ENCODE measurements at regions not wholly inside any gene's neighbourhood (a gene's known extent, or its start where the extent isn't known, plus 50 kb on each side); places are given as distances from the start of the nearest gene placed in this dataset.

DNA sequence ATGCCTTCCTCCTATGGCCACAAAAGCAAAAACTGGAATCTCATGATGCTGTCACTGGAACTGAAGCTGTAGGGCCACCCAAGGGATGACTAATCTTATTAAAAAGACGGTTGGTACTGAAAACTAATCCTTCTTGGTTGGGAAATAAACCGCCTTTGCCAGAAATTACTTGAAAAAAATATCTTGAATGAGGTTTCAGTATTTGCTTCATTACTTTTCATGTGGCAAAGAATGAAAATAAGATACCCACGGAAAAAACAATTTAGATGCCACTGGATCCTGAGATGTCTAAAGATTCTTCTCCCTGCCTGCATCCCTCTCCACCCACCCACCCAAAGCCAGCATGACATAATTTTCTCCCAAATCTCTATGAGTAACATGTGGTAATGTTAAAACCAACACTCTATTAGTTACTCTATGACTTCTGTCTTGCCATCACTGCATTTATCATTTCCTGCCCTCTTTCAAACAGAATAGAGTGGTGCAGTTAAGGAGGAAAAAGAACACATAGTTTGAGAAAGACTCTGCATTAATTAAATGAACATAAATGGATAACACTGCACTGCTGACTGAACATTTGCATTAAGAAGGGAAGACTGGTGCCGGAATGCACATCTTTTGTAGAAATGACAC, 111.8 kb upstream of the DPH6 start:
- no peak for ATAC-seq

GRCh38 chr15:35663956-35664355, 118.0 kb upstream of the DPH6 start:
- ATAC-seq = no peak

DNA sequence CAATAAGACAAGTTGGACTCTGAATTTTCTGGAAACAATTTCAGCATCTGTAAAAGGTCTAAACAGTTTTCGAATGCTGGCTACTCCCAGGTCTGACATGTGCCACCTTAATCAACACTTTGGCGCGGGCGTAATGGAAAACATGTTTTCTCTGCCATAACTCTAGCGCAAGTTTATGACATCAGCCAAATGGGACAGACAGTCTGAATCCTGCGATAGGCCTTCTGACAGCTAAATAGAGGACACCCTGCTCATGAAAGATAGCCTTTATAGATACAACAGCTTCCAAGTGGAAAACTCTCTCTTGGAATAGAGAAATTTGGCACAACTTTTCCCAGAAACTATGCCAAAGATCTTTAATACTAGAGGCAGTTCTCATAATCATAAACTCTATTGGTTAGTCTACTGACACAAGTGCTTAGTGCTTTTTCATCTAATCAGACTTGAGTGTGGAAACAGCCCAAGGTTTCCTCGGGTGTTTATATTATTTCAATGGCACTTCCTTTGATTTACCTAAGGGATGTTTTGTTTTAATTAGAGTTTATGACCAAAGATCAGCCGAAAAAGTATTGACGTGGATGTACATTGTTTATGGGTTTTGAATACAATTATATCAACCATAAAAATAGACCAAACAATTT, 120.1 kb upstream of the DPH6 start:
- ATAC-seq = no peak

- no peak for ATAC-seq
Observed at GRCh38 chr15:35667908-35668307, 121.9 kb upstream of the DPH6 start.

GRCh38 chr15:35669021-35669420, 123.1 kb upstream of the DPH6 start:
- ATAC-seq = no peak

DNA sequence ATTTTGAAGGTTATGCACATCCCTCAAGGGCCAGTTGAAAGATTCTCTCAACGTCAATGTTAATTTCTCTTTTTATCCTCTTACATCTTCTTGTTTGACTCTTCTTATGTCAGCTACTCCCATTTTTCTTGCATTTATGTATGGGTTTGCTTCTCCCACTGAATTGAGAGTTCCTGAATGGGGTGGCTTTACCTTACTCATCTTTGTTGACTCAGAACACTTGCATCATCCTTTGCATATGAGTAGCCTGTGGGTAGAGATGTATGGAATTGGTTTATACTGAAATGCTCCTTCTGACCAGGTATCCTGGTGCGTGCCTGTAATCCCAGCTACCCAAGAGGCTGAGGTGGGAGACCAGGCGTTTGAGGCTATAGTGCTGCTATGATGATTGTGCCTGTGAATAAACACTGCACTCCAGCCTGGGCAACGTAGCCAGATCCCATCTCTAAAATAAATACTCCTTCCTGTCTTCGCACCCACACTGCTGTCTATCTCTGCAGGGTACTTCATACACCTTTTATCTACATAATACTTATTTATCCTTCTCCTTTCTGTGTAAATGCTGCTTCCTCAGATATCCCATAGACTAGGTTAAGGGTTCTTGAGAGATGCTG, 123.6 kb upstream of the DPH6 start:
- peak; percentile 38 for ATAC-seq

DNA sequence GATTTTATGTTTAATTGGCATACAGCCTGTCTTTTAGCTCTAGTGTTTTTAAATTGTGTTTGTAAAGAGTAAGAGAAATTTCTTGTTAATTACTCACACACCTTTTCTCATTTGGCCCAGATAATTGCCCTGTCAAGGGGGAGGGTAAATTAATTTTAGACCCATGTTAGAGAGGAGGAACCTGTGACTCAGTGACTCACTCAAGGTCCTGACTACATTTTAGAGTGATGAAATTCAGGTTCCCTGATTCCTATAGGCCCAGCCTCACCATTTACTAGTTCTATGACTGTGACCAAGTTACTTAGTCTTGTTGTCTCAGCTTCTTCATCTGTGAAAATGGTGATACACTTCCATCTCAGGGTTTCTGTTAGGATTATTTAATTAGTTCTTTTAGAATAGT, 125.2 kb upstream of the DPH6 start:
- peak; percentile 76 for ATAC-seq

GRCh38 chr15:35671981-35672380, 126.0 kb upstream of the DPH6 start:
- no peak for ATAC-seq

DNA sequence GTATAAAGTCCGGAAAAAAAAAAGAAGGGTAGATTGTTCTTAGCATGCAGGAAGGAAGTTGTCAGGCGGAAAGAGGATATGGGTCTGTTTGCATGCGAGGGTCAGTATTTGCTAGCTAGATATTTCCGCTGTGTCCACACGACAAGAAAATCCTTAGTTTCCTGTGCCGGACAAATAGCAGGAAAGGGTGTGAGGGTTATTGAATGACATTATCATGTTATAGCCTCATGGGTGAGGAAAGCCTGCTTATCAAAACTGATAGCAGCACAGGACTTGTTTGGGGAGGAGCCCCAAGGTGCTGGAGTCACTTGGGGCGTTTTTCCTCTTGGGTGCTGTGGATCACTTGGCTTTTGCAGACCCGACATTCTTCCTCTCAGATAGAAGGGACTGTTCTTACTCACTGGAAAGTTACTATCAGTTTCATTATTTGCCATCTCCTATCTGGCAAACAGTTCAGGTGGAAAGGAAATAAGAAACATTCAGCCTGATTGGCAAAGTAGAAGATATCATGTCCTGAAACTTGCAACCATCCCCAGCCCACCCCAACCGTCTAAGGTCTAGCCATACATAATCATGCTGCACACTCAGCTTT, 127.2 kb upstream of the DPH6 start:
- ATAC-seq = peak; percentile 25

DNA sequence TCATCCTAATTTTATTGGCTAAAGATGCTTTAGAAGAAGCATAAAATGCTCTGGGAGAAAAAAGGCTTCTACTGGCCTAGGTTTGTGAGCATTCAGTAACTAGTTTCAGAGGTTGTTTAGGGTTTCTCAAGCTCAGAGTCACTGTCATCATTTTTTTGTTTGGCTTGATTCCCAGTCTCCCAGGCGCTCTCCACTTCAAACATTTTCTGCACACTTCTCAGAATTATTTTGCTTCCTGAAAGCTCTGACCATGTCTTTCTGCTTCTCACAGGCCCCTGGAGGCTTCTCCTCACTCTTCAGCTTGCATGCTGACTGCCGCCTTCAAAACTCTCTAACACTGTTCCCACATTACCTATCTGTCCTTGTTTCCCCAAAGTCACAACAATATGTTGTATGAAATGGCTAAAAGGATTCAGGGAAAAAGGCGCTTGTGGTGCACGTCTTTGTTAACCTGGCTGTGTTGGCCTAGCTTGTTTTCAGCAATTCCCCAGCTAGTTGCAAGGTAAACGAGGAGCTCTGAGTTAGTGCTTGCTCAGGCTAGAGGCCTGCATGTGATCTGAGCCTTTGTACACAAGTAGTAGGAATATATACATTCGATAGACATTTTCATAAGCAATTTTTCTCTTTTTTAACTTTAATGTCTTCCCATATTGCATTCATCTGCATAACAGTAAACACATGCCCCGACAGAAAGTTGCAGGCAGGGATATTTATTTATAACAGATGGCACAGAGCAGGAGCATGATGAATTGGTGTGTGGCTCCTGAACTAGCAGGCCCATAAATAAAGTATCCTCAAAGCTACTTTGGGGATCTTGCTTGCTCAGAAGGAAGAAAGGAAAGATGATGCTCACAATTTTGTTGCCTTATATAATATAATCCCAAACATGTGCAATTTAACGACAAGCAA, 129.2 kb upstream of the DPH6 start:
- ATAC-seq = no peak

- ATAC-seq = no peak
Observed at GRCh38 chr15:35678774-35679173, 132.8 kb upstream of the DPH6 start.

DNA sequence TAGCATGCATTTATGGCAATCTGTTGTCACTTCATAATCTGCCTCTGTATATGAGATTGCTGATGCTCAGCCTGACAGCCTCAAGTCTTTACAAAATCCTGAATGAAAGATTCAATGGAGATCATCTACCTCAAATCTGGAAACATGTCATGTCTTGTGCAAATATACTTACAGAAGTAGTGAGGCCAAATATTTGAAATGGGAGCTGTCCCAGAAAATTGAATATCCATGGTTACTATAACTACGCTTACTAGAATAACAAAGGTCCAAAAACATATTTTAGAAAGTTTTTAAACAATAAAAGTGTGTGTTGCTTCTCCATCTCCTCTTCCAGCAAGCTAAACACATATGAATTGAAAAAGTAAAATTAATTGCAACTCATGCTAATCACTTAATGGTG, 133.2 kb upstream of the DPH6 start:
- ATAC-seq = no peak

DNA sequence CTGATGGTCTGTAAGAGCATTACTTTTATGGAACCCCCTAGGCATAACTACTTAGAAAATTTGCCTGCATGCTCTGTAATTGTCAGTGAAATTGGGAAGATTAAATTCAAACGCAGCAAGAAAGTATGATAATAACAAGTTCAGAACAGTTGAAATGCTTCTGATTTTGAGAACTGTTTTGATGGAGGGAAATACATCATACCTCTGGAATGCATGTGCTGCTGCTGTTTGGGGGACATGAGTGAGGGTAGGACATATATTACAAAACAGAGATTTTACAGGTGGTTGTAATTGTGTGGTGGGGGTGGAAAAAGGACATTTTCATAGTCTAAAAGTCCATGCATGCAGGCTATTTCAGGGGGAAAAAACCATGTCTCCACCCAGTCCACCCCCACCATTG, 135.0 kb upstream of the DPH6 start:
- ATAC-seq = no peak

- no peak for ATAC-seq
Observed at GRCh38 chr15:35686347-35686746, 140.4 kb upstream of the DPH6 start.

DNA sequence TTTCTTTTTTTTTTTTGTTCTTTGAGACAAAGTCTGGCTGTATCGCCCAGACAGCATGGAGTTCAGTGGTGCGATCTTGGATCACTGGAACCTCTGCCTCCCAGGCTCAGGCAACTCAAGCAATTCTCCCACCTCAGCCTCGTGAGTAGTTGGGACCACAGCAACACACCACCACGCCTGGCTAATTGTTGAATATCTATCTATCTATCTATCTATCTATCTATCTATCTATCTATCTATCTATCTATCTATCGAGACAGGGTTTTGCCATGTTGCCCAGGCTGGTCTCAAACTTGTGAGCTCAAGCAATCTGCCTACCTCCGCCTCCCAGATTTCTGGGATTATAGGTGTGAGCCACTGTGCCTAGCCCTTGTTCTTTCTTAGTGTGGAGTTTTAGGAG, 143.3 kb upstream of the DPH6 start:
- ATAC-seq = no peak

DNA sequence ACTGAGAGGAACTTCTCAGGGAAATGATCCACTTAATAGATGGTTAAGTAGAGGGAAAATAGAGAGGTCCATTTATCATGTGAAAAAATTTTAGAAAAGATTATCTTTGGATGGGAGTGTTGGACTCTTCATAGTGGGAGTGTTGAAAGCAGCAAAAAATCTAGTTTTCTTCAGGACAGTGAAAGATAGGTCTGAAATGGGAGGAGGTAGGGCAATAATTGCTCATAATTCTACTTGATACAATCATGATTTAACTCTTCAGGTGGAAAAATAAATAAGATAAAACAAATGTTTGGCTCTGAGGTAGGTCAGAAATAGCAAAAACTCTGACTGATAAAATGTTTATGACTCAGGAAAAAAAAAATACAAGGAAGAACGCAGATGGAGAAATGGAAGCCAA, 144.1 kb upstream of the DPH6 start:
- no peak for ATAC-seq

- ATAC-seq = no peak
Observed at GRCh38 chr15:35690698-35691116, 144.7 kb upstream of the DPH6 start.

- no peak for ATAC-seq
Observed at GRCh38 chr15:35691173-35691761, 145.3 kb upstream of the DPH6 start.

DNA sequence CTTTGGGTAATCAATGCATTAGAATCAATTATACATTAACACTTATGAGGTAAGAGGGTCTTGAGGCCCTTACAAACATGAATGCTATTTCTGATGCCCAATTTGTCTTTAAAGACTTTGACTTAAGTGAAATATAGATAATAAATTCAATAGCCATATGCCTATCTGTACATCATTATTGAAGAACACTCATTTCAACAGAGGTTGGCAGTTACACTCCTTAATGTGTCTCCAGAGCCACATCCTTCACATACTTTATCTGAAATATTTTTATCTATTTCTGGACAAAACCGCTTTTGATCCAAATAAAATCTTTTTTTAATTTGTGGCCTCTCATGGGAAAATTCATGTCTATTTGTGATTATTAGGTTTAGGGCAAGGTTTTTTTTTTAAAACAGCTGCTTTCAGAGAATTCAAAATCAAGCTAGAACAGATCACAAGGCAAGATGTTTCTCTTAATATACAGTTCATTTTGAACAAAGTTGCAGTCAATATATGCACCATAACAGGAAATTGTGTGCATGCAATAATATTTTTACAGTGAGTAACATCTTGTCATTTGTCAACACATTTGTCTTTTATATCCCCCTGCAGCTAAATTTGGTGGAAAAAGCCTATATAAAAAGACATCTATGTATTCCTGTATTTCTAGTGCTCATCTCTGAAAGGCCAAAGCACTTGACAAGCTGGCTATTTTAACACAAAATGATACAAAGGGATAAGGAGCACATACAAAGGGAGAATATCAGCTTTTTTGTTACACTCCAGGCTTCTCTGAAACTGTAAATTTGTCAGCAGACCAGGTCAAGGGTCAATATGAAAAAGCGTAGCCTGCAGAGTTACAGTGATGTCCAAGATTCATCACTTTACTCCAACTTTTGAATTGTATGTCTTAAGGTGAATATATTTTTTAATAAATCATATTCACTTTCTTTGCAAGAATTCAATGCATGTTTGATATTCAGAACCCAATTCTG, 146.2 kb upstream of the DPH6 start:
- ATAC-seq = no peak

DNA sequence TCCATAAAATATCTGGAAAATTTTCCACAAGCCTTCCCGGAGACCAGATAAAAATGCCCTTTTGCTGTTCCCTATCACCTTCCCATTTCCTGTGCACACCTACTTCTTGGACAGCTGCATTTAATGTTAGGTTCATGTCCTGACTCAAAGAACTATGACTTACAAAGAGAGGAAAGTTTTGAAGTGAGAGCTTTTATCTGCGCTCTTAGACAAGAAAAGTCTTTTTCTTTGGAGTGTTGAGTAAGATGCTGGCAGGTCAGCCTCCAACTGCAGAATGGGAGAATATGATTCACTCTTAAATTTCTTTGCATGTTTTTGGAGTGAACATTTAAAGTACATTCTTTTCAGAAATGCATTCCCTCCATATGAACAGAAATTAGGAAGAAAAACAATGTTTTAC, 147.3 kb upstream of the DPH6 start:
- no peak for ATAC-seq

DNA sequence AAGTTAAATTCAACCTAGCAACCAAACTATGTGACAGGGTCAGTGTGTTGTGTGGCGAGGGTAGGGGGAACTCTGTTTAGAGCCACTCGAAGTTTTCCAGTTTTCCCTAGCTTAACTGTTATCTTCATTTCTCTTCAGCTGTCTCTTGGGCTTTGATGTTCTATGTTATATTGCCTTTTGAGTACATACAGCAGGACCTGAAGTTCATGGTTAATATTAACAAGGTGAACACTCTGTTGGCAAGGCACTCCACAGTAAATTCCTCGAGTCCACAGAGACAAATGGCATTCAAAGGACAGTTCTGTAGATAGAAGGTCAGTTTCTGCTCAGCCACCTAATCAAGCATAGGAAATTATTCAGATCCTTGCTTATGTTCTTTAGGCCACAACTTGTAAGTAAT, 147.9 kb upstream of the DPH6 start:
- no peak for ATAC-seq

All from esophagus mucosa (tissue), 1 donor.